K562 (cell line): ENCODE measurements at regions not wholly inside any gene's neighbourhood (a gene's known extent, or its start where the extent isn't known, plus 50 kb on each side); places are given as distances from the start of the nearest gene placed in this dataset.
A peak's percentile ranks its signal among the peaks of the same experiment; 100 is the strongest.

Experiments used
- ATAC-seq: fragments of 200-7000 bp; cut with Tn5 transposase; 3 replicates; pipeline ENCODE4 v1.9.1; 2020; ENCODE audit warnings: moderate library complexity
- BruUV-seq: library from RNA; stranded (reverse); fragments of 400-500 nt; replicated peaks from 2 replicates; lab custom pipeline; 2021; lab: Mats Ljungman, UMichigan
- CTCF ChIA-PET: fragments of 300-600 bp; formaldehyde crosslinking; extraction: SDS; loops from one replicate; lab custom pipeline; 2021; ENCODE audit warnings: low intra/inter-chr PET ratio; lab: Yijun Ruan, JAX
- POLR2A ChIA-PET: fragments of 300-600, 350-650 bp; sonication (Branson Sonifier 250); formaldehyde crosslinking; extraction: SDS; loops from one replicate; lab custom pipeline; 2021; ENCODE audit warnings: antibody characterized with exemption, inconsistent platforms; lab: Yijun Ruan, JAX
- DNase-seq, 4 experiments: peaks; one replicate each; pipeline versions ENCODE4 v3.0.0 to v3.0.0-alpha.2; 2011 to 2018; ENCODE audit warnings: low spot score in 3 of 4, mixed read lengths in 3 of 4; ENCODE audit errors: extremely low read depth in 1 of 4
- FAIRE-seq: peaks from 2 replicates; lab custom pipeline; 2011; peaks lifted over from hg19 to GRCh38; lab: Jason Lieb, UNC
- H2AFZ ChIP-seq: 2 replicates; pipeline ENCODE4 v1.6.0; 2011; ENCODE audit warnings: low read depth, low read length, control low read depth, inconsistent platforms
- H3K27ac ChIP-seq: fragments of 200-600 bp; 3 replicates; pipeline ENCODE4 v1.8.0; 2011; ENCODE audit warnings: low read depth, mild to moderate bottlenecking, control low read depth, inconsistent platforms, low read length, moderate library complexity, mixed read lengths; ENCODE audit errors: extremely low read depth
- H3K27me3 ChIP-seq, 2 experiments: fragments of 300-600 bp in 1 of 2; 2 replicates in 1 of 2; 3 replicates in 1 of 2; pipeline versions ENCODE4 v1.6.0 to v1.8.0; 2011; ENCODE audit warnings: inconsistent platforms in 2 of 2, low read length in 2 of 2, mild to moderate bottlenecking in 1 of 2, mixed read lengths in 1 of 2, moderate library complexity in 1 of 2; ENCODE audit not compliant: control insufficient read depth in 2 of 2, insufficient read depth in 2 of 2
- H3K36me3 ChIP-seq: fragments of 300-600 bp; 3 replicates; pipeline ENCODE4 v1.8.0; 2011; ENCODE audit warnings: mild to moderate bottlenecking, low read length, inconsistent platforms; ENCODE audit not compliant: control insufficient read depth, insufficient read depth
- H3K4me1 ChIP-seq, 2 experiments: fragments of 200-600 bp in 1 of 2; replicated peaks in 1 of 2; 2 replicates in 1 of 2; 3 replicates in 1 of 2; pipeline versions ENCODE4 v1.5.1 to v1.8.0; 2011; ENCODE audit warnings: inconsistent platforms in 2 of 2, low read length in 2 of 2, mild to moderate bottlenecking in 1 of 2, mixed read lengths in 1 of 2, moderate library complexity in 1 of 2; ENCODE audit not compliant: control insufficient read depth in 2 of 2, insufficient read depth in 2 of 2
- H3K4me2 ChIP-seq: 2 replicates; pipeline ENCODE4 v1.6.1; 2011; ENCODE audit warnings: low read length, control low read depth, inconsistent platforms, mixed read lengths; ENCODE audit not compliant: insufficient read depth
- H3K4me3 ChIP-seq: fragments of 200-600 bp; sonication (generic), shearing (Covaris generic); 2 replicates; pipeline ENCODE4 v1.5.1; 2016; ENCODE audit warnings: control low read depth, inconsistent platforms
- H3K79me2 ChIP-seq: fragments of 200-600 bp; 3 replicates; pipeline ENCODE4 v1.8.0; 2011; ENCODE audit warnings: low read length, inconsistent platforms; ENCODE audit not compliant: control insufficient read depth, insufficient read depth
- H3K9ac ChIP-seq, 2 experiments: 2 replicates each; pipeline versions ENCODE4 v1.6.0 to v1.6.1; 2011; ENCODE audit warnings: low read depth in 2 of 2, low read length in 2 of 2, control low read depth in 1 of 2, inconsistent platforms in 1 of 2, mild to moderate bottlenecking in 1 of 2, mixed read lengths in 1 of 2; ENCODE audit not compliant: insufficient read depth in 1 of 2
- H3K9me1 ChIP-seq: one replicate; pipeline ENCODE4 v1.6.0; 2011; ENCODE audit warnings: inconsistent platforms, mild to moderate bottlenecking, low read length, moderate library complexity; ENCODE audit not compliant: control insufficient read depth, insufficient read depth
- H3K9me3 ChIP-seq: replicated peaks from 2 replicates; pipeline ENCODE4 v1.5.1; 2011; ENCODE audit warnings: low read depth, low read length, inconsistent platforms; ENCODE audit not compliant: control insufficient read depth, insufficient read depth
- H4K20me1 ChIP-seq: replicated peaks from 2 replicates; pipeline ENCODE4 v1.6.1; 2011; ENCODE audit warnings: low read length, inconsistent platforms, mixed read lengths; ENCODE audit not compliant: control insufficient read depth, insufficient read depth
- ARNT ChIP-seq, 2 experiments: fragments of 450-650 bp; IDR thresholded peaks; 2 replicates each; pipeline ENCODE4 v1.6.1; 2016; ENCODE audit warnings: mild to moderate bottlenecking in 1 of 2
- CEBPG ChIP-seq, 3 experiments: fragments of 200-800 bp in 1 of 3; sonication (Bioruptor generic) in 1 of 3; sonication (generic) in 1 of 3; formaldehyde crosslinking in 1 of 3; IDR thresholded peaks in 2 of 3; conservative IDR thresholded peaks in 1 of 3; 2 replicates each; pipeline versions ENCODE4 v1.6.1 to v1.8.0; 2016 to 2022; ENCODE audit warnings: missing compliant biosample characterization in 2 of 3, missing genetic modification characterization in 2 of 3, mild to moderate bottlenecking in 1 of 3, missing genetic modification reagents in 1 of 3
- DMBX1 ChIP-seq: fragments of 250-450 bp; sonication (Bioruptor Pico); IDR thresholded peaks from 2 replicates; pipeline ENCODE4 v1.8.0; 2022; ENCODE audit warnings: inconsistent platforms, mild to moderate bottlenecking, moderate library complexity, borderline replicate concordance
- JUND ChIP-seq, 2 experiments: IDR thresholded peaks; 2 replicates in 1 of 2; 3 replicates in 1 of 2; pipeline ENCODE4 v1.6.1; 2011; ENCODE audit warnings: borderline replicate concordance in 2 of 2, low read depth in 2 of 2, low read length in 2 of 2, improper control_type of control experiment in 1 of 2, missing biosample characterization in 1 of 2, missing genetic modification characterization in 1 of 2, missing genetic modification reagents in 1 of 2
- KLF1 ChIP-seq: fragments of 450-650 bp; IDR thresholded peaks from 2 replicates; pipeline ENCODE4 v1.6.1; 2016; ENCODE audit warnings: missing genetic modification characterization, missing compliant biosample characterization
- MYNN ChIP-seq, 2 experiments: sonication (generic); formaldehyde crosslinking in 1 of 2; IDR thresholded peaks; 2 replicates each; pipeline versions ENCODE4 v1.5.0 to v1.6.1; 2016 to 2020; ENCODE audit warnings: antibody characterized with exemption in 1 of 2, missing genetic modification reagents in 1 of 2
- PML ChIP-seq: IDR thresholded peaks from 2 replicates; pipeline ENCODE4 v1.6.1; 2012; ENCODE audit warnings: low read length, inconsistent platforms
- XRCC4 ChIP-seq: IDR thresholded peaks from one replicate; pipeline ENCODE4 v1.6.1; 2011; ENCODE audit not compliant: insufficient read depth, insufficient read length; ENCODE audit errors: extremely low read depth
- ZNF436 ChIP-seq: fragments of 250-450, 450-650 bp; sonication (Bioruptor Pico); formaldehyde crosslinking; IDR thresholded peaks from 2 replicates; pipeline ENCODE4 v1.7.0; 2020; ENCODE audit warnings: mild to moderate bottlenecking
- WGBS: fragments of 100-300 bp; shearing (Covaris generic); methylation state at CpG from one replicate; pipeline ENCODE4 v1.1.6; 2016; ENCODE audit warnings: low coverage, mixed read lengths; ENCODE audit not compliant: insufficient coverage; ENCODE audit errors: missing lambda C conversion rate; 5-methylcytosine and 5-hydroxymethylcytosine counted together
- in situ Hi-C: fragments of 300-500 bp; cut with MboI; formaldehyde crosslinking; loops from 4 replicates; pipeline ENCODE4 v1.15.0; 2018; ENCODE audit warnings: inconsistent platforms, mixed read lengths
- intact Hi-C: fragments of 100-400 bp; cut with micrococcal nuclease; formaldehyde crosslinking; loops from 2 replicates; pipeline ENCODE4 v1.14.2; 2022
- TF ChIP-seq, protein P1 (sequence below): fragments of 250-450 bp; sonication (Bioruptor Pico); IDR thresholded peaks from 2 replicates; pipeline ENCODE4 v1.5.1; 2021; ENCODE audit warnings: mild to moderate bottlenecking
- TF ChIP-seq, protein P2 (sequence below): IDR thresholded peaks from 2 replicates; pipeline ENCODE4 v1.6.1; 2011; ENCODE audit warnings: borderline replicate concordance, low read depth, mild to moderate bottlenecking, moderate library complexity, low read length; ENCODE audit not compliant: insufficient read depth, poor library complexity, severe bottlenecking
- TF ChIP-seq, protein P3 (sequence below), 2 experiments: IDR thresholded peaks in 1 of 2; conservative IDR thresholded peaks in 1 of 2; 2 replicates each; pipeline ENCODE4 v1.6.1; 2016; ENCODE audit warnings: low read depth in 2 of 2, mild to moderate bottlenecking in 1 of 2, missing compliant biosample characterization in 1 of 2, missing genetic modification characterization in 1 of 2, moderate library complexity in 1 of 2

DNA sequence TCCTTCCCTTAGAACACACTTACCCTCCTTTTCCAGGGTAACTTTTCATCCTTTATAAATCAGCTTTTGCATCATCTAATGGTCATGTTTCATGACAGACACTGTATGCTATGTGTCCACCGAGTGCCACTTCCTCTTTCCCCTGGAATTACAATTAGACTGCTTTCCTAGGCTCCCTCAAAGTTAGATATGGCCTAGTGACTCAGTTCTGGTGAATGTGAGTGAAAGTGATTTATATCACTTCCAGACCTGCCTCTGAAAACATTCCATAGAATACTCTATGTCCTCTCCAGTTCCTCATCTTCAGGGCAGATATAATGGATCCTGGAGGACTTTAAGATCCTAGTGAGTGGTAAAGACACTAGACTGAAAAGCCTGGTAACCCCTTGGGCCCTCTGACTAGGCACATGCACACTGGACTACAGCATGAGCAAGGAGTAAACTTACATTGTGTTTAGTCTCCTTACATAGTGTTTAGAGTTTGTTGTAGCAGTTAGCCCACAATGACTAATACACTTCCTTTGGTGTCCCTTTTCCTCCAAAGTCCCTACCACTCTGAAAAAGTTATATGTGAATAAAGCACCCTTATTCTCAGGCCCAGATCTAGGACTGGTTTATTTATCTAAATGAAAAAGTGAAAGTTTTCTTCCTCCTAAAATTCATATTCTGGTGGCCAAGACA lies 59.3 kb downstream of the GPR88 start:
- Histone ChIP-seq H4K20me1 (no peaks in the 10 kb centered on the region), H3K4me3 (no peak overlapping the region), H3K36me3 (no peaks in the 10 kb centered on the region), H3K9ac (no peak overlapping the region), H3K4me1 (no peaks in the 10 kb centered on the region), H3K9me3 (no peaks in the 10 kb centered on the region), H2AFZ (no peak overlapping the region), H3K27ac (no peak overlapping the region), H3K9me1 (no peaks in the 10 kb centered on the region), H3K4me2 (no peak overlapping the region), H3K27me3 (no peaks in the 10 kb centered on the region), H3K79me2 (no peaks in the 10 kb centered on the region)
- BruUV-seq = no TSS peak
- DNase-seq (no peak), ATAC-seq (no peak), FAIRE-seq (no peak)
- in situ Hi-C loops = no loop called here
- ChIA-PET POLR2A (no interaction called here), CTCF (no interaction called here)
- intact Hi-C loops = no loop called here
- 0% methylated on average over 1 of the region's 1 CpG for WGBS
- TF ChIP-seq MYNN (IDR thresholded peaks at IDR 0.05) (no peak), MYNN (CRISPR knock-in tag; IDR thresholded peaks at IDR 0.05) (no peak), JUND (IDR thresholded peaks at IDR 0.05; ENCODE audit: borderline replicate concordance, low read depth, low read length) (no peak), JUND (tag; IDR thresholded peaks at IDR 0.05; ENCODE audit: borderline replicate concordance, low read depth, low read length) (peak; percentile 60; the same call in 2 of the 3 replicates), PML (no peak), XRCC4 (no peak), ZNF436 (no peak), CEBPG (CRISPR knock-in tag; IDR thresholded peaks at IDR 0.05) (no peak), CEBPG (tag; conservative IDR thresholded peaks at IDR 0.05 in 1 of 2, IDR thresholded peaks at IDR 0.05 in 1 of 2) (0 out of 4 replicates have a peak, but pooled peaks of 1 of the 2 experiments have one; percentile 61), DMBX1 (CRISPR knock-in tag) (no peak), ARNT (IDR thresholded peaks at IDR 0.05) (no peak), KLF1 (tag) (no peak)
- TF ChIP-seq, protein P1, sequence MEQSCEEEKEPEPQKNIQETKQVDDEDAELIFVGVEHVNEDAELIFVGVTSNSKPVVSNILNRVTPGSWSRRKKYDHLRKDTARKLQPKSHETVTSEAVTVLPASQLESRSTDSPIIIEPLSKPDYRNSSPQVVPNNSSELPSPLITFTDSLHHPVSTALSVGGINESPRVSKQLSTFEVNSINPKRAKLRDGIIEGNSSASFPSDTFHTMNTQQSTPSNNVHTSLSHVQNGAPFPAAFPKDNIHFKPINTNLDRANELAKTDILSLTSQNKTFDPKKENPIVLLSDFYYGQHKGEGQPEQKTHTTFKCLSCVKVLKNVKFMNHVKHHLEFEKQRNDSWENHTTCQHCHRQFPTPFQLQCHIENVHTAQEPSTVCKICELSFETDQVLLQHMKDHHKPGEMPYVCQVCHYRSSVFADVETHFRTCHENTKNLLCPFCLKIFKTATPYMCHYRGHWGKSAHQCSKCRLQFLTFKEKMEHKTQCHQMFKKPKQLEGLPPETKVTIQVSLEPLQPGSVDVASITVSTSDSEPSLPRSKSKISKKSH (CRISPR knock-in tag) = no peak
- TF ChIP-seq, protein P2, sequence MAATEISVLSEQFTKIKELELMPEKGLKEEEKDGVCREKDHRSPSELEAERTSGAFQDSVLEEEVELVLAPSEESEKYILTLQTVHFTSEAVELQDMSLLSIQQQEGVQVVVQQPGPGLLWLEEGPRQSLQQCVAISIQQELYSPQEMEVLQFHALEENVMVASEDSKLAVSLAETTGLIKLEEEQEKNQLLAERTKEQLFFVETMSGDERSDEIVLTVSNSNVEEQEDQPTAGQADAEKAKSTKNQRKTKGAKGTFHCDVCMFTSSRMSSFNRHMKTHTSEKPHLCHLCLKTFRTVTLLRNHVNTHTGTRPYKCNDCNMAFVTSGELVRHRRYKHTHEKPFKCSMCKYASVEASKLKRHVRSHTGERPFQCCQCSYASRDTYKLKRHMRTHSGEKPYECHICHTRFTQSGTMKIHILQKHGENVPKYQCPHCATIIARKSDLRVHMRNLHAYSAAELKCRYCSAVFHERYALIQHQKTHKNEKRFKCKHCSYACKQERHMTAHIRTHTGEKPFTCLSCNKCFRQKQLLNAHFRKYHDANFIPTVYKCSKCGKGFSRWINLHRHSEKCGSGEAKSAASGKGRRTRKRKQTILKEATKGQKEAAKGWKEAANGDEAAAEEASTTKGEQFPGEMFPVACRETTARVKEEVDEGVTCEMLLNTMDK = no peak
- TF ChIP-seq, protein P3, sequence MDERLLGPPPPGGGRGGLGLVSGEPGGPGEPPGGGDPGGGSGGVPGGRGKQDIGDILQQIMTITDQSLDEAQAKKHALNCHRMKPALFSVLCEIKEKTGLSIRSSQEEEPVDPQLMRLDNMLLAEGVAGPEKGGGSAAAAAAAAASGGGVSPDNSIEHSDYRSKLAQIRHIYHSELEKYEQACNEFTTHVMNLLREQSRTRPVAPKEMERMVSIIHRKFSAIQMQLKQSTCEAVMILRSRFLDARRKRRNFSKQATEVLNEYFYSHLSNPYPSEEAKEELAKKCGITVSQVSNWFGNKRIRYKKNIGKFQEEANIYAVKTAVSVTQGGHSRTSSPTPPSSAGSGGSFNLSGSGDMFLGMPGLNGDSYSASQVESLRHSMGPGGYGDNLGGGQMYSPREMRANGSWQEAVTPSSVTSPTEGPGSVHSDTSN (CRISPR knock-in tag; IDR thresholded peaks at IDR 0.05; ENCODE audit: low read depth) = no peak
- TF ChIP-seq, protein P3 (tag; conservative IDR thresholded peaks at IDR 0.05; ENCODE audit: low read depth) = peak; percentile 33
